Trophoblast cell (in vitro differentiated cells and primary cell): ENCODE measurements at regions not wholly inside any gene's neighbourhood (a gene's known extent, or its start where the extent isn't known, plus 50 kb on each side); places are given as distances from the start of the nearest gene placed in this dataset.
A peak's percentile ranks its signal among the peaks of the same experiment; 100 is the strongest.

ENCODE experiments used
- DNase-seq, 2 donors: peaks; one replicate each; pipeline ENCODE4 v3.0.0-alpha.2; 2016
- H2AFZ ChIP-seq: 2 replicates; pipeline ENCODE4 v1.6.1; 2013; ENCODE audit warnings: low read length, moderate library complexity, mild to moderate bottlenecking; ENCODE audit not compliant: insufficient read depth, poor library complexity
- H2AK5ac ChIP-seq: 2 replicates; pipeline ENCODE4 v1.6.1; 2013; ENCODE audit warnings: mild to moderate bottlenecking, low read length
- H2BK120ac ChIP-seq: 2 replicates; pipeline ENCODE4 v1.6.1; 2013; ENCODE audit warnings: low read length, mild to moderate bottlenecking, moderate library complexity; ENCODE audit not compliant: insufficient read depth, poor library complexity
- H2BK12ac ChIP-seq: 2 replicates; pipeline ENCODE4 v1.6.1; 2013; ENCODE audit warnings: mild to moderate bottlenecking, low read length, moderate library complexity
- H2BK5ac ChIP-seq: 2 replicates; pipeline ENCODE4 v1.6.1; 2013; ENCODE audit warnings: low read length, low read depth, moderate library complexity, mild to moderate bottlenecking; ENCODE audit not compliant: poor library complexity
- H3K14ac ChIP-seq: 2 replicates; pipeline ENCODE4 v1.6.1; 2013; ENCODE audit warnings: mild to moderate bottlenecking, low read length
- H3K18ac ChIP-seq: 2 replicates; pipeline ENCODE4 v1.6.1; 2013; ENCODE audit warnings: mild to moderate bottlenecking, low read length
- H3K23ac ChIP-seq: 2 replicates; pipeline ENCODE4 v1.6.1; 2013; ENCODE audit warnings: low read length
- H3K27ac ChIP-seq: 2 replicates; pipeline ENCODE4 v1.5.1; 2013; ENCODE audit warnings: low read depth, mild to moderate bottlenecking, inconsistent platforms, low read length, moderate library complexity
- H3K27me3 ChIP-seq: 2 replicates; pipeline ENCODE4 v1.6.1; 2013; ENCODE audit warnings: inconsistent platforms, mild to moderate bottlenecking, low read length, moderate library complexity; ENCODE audit not compliant: insufficient read depth
- H3K36me3 ChIP-seq, 2 experiments: 1 replicate in 1 of 2; 2 replicates in 1 of 2; pipeline ENCODE4 v1.6.1; 2013; ENCODE audit warnings: low read length in 2 of 2, mild to moderate bottlenecking in 2 of 2, moderate library complexity in 1 of 2; ENCODE audit not compliant: insufficient read depth in 2 of 2, control insufficient read depth in 1 of 2
- H3K4ac ChIP-seq: 2 replicates; pipeline ENCODE4 v1.6.1; 2013; ENCODE audit warnings: low read depth, mild to moderate bottlenecking, low read length, moderate library complexity
- H3K4me1 ChIP-seq, 2 experiments: 1 replicate in 1 of 2; 2 replicates in 1 of 2; pipeline ENCODE4 v1.6.1; 2013; ENCODE audit warnings: low read length in 2 of 2, mild to moderate bottlenecking in 2 of 2, moderate library complexity in 1 of 2; ENCODE audit not compliant: insufficient read depth in 2 of 2, control insufficient read depth in 1 of 2
- H3K4me2 ChIP-seq: 2 replicates; pipeline ENCODE4 v1.6.1; 2013; ENCODE audit warnings: inconsistent platforms, mild to moderate bottlenecking, low read length, moderate library complexity
- H3K4me3 ChIP-seq: 2 replicates; pipeline ENCODE4 v1.5.1; 2013; ENCODE audit warnings: mild to moderate bottlenecking, low read depth, low read length, inconsistent platforms
- H3K79me1 ChIP-seq: one replicate; pipeline ENCODE4 v1.6.1; 2013; ENCODE audit warnings: low read length
- H3K79me2 ChIP-seq: 2 replicates; pipeline ENCODE4 v1.6.1; 2013; ENCODE audit warnings: low read length, mild to moderate bottlenecking; ENCODE audit not compliant: control insufficient read depth, insufficient read depth, poor library complexity
- H3K9ac ChIP-seq: 2 replicates; pipeline ENCODE4 v1.6.1; 2013; ENCODE audit warnings: mild to moderate bottlenecking, low read length
- H3K9me3 ChIP-seq: 2 replicates; pipeline ENCODE4 v1.6.1; 2013; ENCODE audit warnings: low read depth, mild to moderate bottlenecking, control low read depth, inconsistent platforms, low read length; ENCODE audit not compliant: insufficient read depth
- H4K12ac ChIP-seq: 2 replicates; pipeline ENCODE4 v1.6.1; 2013; ENCODE audit warnings: low read depth, mild to moderate bottlenecking, low read length, moderate library complexity
- H4K8ac ChIP-seq: 2 replicates; pipeline ENCODE4 v1.6.1; 2013; ENCODE audit warnings: low read depth, mild to moderate bottlenecking, low read length, moderate library complexity
- H4K91ac ChIP-seq: one replicate; pipeline ENCODE4 v1.6.1; 2013; ENCODE audit warnings: low read depth, mild to moderate bottlenecking, low read length, moderate library complexity
- WGBS: extraction: QIAGEN DNeasy Blood & Tissue Kit; methylation state at CpG from one replicate; pipeline ENCODE4 v1.1.7; 2013; ENCODE audit warnings: missing lambda C conversion rate; ENCODE audit not compliant: insufficient read length, insufficient coverage; ENCODE audit errors: extremely low coverage; 5-methylcytosine and 5-hydroxymethylcytosine counted together

DNA sequence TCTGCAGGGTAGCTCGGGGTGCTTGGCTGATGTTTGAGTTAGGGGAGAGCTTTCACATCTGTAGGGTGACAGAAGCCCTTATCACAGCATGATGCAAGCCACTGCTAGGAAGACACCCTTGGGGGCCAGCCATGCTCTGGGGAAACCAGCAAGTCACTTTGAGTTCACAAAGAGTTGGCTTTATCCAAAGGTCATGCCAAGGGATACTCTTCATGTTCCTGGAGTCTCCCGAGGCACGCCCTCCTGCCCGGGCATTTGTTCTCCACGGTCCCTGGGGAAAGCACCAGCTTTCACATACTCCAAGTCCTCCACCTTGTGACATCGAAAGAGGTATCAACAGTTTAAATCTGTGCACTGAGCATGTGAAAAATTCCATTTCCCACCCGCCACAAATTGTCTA lies 227.7 kb downstream of the VAPA start:
- Histone ChIP-seq H3K9me3 (no peaks in the 10 kb centered on the region), H2BK5ac (no peak overlapping the region), H3K18ac (no peak overlapping the region), H3K36me3 (no peaks in the 10 kb centered on the region), H4K12ac (no peak overlapping the region), H2AK5ac (no peak overlapping the region), H3K4me1 (peaks cover 20 to 23% of the 10 kb centered on the region in 2 experiments), H3K4ac (no peak overlapping the region), H3K4me3 (no peak overlapping the region), H2AFZ (no peak overlapping the region), H2BK12ac (peak overlapping the region; percentile 8), H3K27ac (no peak overlapping the region), H3K79me1 (peaks cover 2% of the 10 kb centered on the region), H2BK120ac (no peak overlapping the region), H3K79me2 (no peaks in the 10 kb centered on the region), H4K8ac (no peak overlapping the region), H4K91ac (no peak overlapping the region), H3K14ac (no peak overlapping the region), H3K9ac (no peak overlapping the region), H3K23ac (no peak overlapping the region), H3K4me2 (no peak overlapping the region), H3K27me3 (no peaks in the 10 kb centered on the region)
- no CpG with 5 or more reads among the region's 7 CpGs for WGBS
- DNase-seq, result peak in 1 of 2 donors; percentile 40

DNA sequence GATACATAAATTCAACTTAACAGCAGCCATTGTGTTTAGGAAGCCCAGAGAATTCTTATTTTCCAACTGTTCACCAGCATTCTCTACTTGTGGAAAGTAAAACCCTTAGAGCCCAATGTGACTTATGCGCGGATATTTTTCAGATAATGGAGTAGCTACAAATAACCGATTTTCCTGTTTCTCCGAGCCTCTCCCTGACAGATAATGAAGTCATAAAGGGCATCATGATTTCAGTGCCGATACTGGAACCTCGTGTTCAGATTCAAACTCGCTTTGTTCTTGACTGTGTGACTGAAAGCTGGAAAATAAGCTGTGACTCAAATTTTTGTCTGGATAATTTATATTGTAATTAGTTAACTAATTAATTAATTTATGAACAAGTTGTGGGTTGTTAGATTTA lies 228.2 kb downstream of the VAPA start:
- Histone ChIP-seq H3K4me1 (peaks cover 20 to 23% of the 10 kb centered on the region in 2 experiments), H4K91ac (no peak overlapping the region), H4K8ac (no peak overlapping the region), H3K14ac (no peak overlapping the region), H3K36me3 (no peaks in the 10 kb centered on the region), H3K4me3 (no peak overlapping the region), H2BK12ac (no peak overlapping the region), H3K4me2 (no peak overlapping the region), H3K18ac (no peak overlapping the region), H3K27me3 (no peaks in the 10 kb centered on the region), H3K9ac (no peak overlapping the region), H3K79me1 (peaks cover 2% of the 10 kb centered on the region), H2AFZ (no peak overlapping the region), H3K9me3 (no peaks in the 10 kb centered on the region), H4K12ac (no peak overlapping the region), H3K23ac (no peak overlapping the region), H2BK120ac (no peak overlapping the region), H3K4ac (no peak overlapping the region), H3K27ac (no peak overlapping the region), H2BK5ac (no peak overlapping the region), H2AK5ac (no peak overlapping the region), H3K79me2 (no peaks in the 10 kb centered on the region)
- no CpG with 5 or more reads among the region's 7 CpGs for WGBS
- DNase-seq, result no peak

DNA sequence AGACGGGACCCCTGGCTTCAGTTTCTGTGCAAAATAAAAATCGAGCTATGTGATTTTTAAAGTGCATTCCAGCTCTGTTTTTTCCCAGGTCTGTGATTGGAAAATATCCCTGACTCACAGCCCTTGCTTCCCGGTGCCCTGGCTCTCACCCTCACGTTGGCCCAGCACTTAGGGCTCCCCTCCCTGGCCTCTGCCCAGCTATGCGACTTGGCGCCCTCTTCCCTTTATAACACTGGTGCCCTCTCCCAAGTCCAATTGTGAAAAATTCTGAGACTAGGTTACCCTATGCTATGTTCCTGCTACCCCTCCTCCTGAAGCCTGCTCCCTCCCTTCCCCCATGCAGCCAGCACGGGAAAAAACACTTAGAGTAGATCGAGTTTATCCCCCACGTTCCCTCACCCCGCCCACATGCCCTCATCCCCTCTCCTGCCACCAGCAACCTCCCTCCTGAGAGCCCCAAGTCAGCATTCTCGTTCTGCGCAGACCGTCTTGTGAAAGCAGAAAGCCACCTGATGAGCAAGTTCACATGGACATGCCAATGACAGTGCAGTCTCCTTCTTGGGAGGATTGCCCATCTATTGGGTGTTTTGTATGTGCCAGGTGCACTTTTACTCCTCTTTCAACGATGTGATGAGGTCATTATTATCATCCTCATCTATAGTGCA lies 228.8 kb downstream of the VAPA start:
- no peaks in the 10 kb centered on the region for H3K9me3 ChIP-seq
- H3K4me3 ChIP-seq, result no peak overlapping the region
- no peak overlapping the region for H3K14ac ChIP-seq
- WGBS, result no CpG with 5 or more reads among the region's 14 CpGs
- no peak overlapping the region for H3K9ac ChIP-seq
- no peak overlapping the region for H3K4me2 ChIP-seq
- H2BK12ac ChIP-seq, result no peak overlapping the region
- no peak overlapping the region for H3K4ac ChIP-seq
- no peak overlapping the region for H4K91ac ChIP-seq
- H4K12ac ChIP-seq, result no peak overlapping the region
- no peak overlapping the region for H3K18ac ChIP-seq
- no peaks in the 10 kb centered on the region for H3K36me3 ChIP-seq
- H3K4me1 ChIP-seq, result peaks cover 20 to 23% of the 10 kb centered on the region in 2 experiments
- peak in 1 of 2 donors; percentile 32 for DNase-seq
- peaks cover 2% of the 10 kb centered on the region for H3K79me1 ChIP-seq
- H2BK5ac ChIP-seq, result no peak overlapping the region
- H2BK120ac ChIP-seq, result no peak overlapping the region
- H4K8ac ChIP-seq, result no peak overlapping the region
- no peaks in the 10 kb centered on the region for H3K27me3 ChIP-seq
- H2AFZ ChIP-seq, result no peak overlapping the region
- no peak overlapping the region for H3K27ac ChIP-seq
- H3K23ac ChIP-seq, result no peak overlapping the region
- no peak overlapping the region for H2AK5ac ChIP-seq
- no peaks in the 10 kb centered on the region for H3K79me2 ChIP-seq

DNA sequence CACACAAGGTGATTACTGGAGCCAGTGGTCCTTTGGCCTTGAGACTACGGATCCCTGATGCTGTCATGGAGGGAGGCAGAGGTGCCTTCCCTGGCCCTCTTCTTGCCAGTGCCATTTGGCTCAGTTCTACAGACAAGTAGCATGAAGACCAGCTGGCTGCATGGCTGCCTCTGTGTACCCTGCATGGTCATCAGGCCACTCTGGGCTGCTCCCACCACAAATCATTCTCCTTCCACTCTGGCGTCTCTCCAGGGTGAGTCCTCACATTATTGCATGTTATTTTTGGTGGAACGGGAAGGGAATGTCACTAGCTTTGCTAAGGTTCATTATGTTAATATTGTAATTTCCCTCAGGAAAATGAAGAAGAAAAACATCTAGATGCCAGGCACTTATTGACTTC lies 229.8 kb downstream of the VAPA start:
- Histone ChIP-seq H3K4me3 (no peak overlapping the region), H3K79me1 (peaks cover 2% of the 10 kb centered on the region), H3K79me2 (no peaks in the 10 kb centered on the region), H3K27ac (no peak overlapping the region), H3K9ac (no peak overlapping the region), H4K8ac (no peak overlapping the region), H3K14ac (no peak overlapping the region), H2AK5ac (no peak overlapping the region), H3K4me2 (no peak overlapping the region), H3K4ac (no peak overlapping the region), H3K27me3 (no peaks in the 10 kb centered on the region), H3K18ac (no peak overlapping the region), H3K9me3 (no peaks in the 10 kb centered on the region), H2BK12ac (no peak overlapping the region), H2BK120ac (no peak overlapping the region), H3K36me3 (no peaks in the 10 kb centered on the region), H2BK5ac (no peak overlapping the region), H3K4me1 (peaks cover 20 to 23% of the 10 kb centered on the region in 2 experiments), H4K91ac (no peak overlapping the region), H3K23ac (no peak overlapping the region), H4K12ac (no peak overlapping the region), H2AFZ (no peak overlapping the region)
- no CpG with 5 or more reads among the region's 3 CpGs for WGBS
- DNase-seq, result no peak
